SK-N-SH (cell line): ENCODE measurements at regions not wholly inside any gene's neighbourhood (a gene's known extent, or its start where the extent isn't known, plus 50 kb on each side); places are given as distances from the start of the nearest gene placed in this dataset.

ENCODE experiments used
- CTCF ChIA-PET: fragments of 300-600, 350-600 bp; formaldehyde crosslinking; extraction: SDS; loops from one replicate; lab custom pipeline; 2021; lab: Yijun Ruan, JAX
- POLR2A ChIA-PET: fragments of 350-600 bp; sonication (Branson Sonifier 250); formaldehyde crosslinking; extraction: SDS; loops from one replicate; lab custom pipeline; 2020; ENCODE audit warnings: antibody characterized with exemption, inconsistent platforms; lab: Yijun Ruan, JAX
- DNase-seq: peaks from one replicate; pipeline ENCODE4 v3.0.0; 2012
- H2AFZ ChIP-seq: fragments of 200-600 bp; sonication (generic); 2 replicates; pipeline ENCODE4 v1.8.1; 2016; ENCODE audit warnings: antibody characterized with exemption, mild to moderate bottlenecking, low read depth
- H3F3A ChIP-seq: fragments of 200-600 bp; sonication (generic); replicated peaks from 2 replicates; pipeline ENCODE3; 2016; ENCODE audit warnings: antibody characterized with exemption, mild to moderate bottlenecking; ENCODE audit not compliant: insufficient read depth
- H3K27ac ChIP-seq, 2 experiments: fragments of 200-500 bp in 1 of 2; fragments of 200-600 bp in 1 of 2; sonication (Bioruptor generic) in 1 of 2; sonication (generic), shearing (Covaris generic) in 1 of 2; 2 replicates each; pipeline versions ENCODE4 v1.5.1 to v1.6.1; 2014 to 2016; ENCODE audit warnings: low read depth in 2 of 2, inconsistent platforms in 1 of 2, low read length in 1 of 2, mild to moderate bottlenecking in 1 of 2, mixed read lengths in 1 of 2
- H3K27me3 ChIP-seq: fragments of 200-600 bp; sonication (generic), shearing (Covaris generic); 2 replicates; pipeline ENCODE4 v1.6.1; 2016; ENCODE audit warnings: mixed run types; ENCODE audit not compliant: insufficient read depth
- H3K36me3 ChIP-seq, 2 experiments: fragments of 200-500 bp in 1 of 2; fragments of 200-600 bp in 1 of 2; sonication (Bioruptor generic) in 1 of 2; sonication (generic) in 1 of 2; replicated peaks in 1 of 2; 2 replicates each; pipeline versions ENCODE3 to v1.5.1; 2014 to 2016; ENCODE audit warnings: low read length in 1 of 2, mild to moderate bottlenecking in 1 of 2; ENCODE audit not compliant: insufficient read depth in 2 of 2, control insufficient read depth in 1 of 2
- H3K4me1 ChIP-seq, 2 experiments: fragments of 200-500 bp in 1 of 2; fragments of 200-600 bp in 1 of 2; sonication (Bioruptor generic) in 1 of 2; sonication (generic), shearing (Covaris generic) in 1 of 2; 2 replicates each; pipeline versions ENCODE4 v1.5.1 to v1.6.1; 2014 to 2016; ENCODE audit warnings: low read depth in 1 of 2, low read length in 1 of 2, mixed run types in 1 of 2; ENCODE audit not compliant: insufficient read depth in 2 of 2, control insufficient read depth in 1 of 2
- H3K4me2 ChIP-seq: fragments of 200-600 bp; sonication (generic), shearing (Covaris generic); 2 replicates; pipeline ENCODE4 v1.6.1; 2017; ENCODE audit warnings: mixed run types
- H3K4me3 ChIP-seq, 2 experiments: fragments of 200-500 bp in 1 of 2; fragments of 200-600 bp in 1 of 2; sonication (Bioruptor generic) in 1 of 2; sonication (generic), shearing (Covaris generic) in 1 of 2; 2 replicates each; pipeline versions ENCODE4 v1.5.1 to v1.8.1; 2014 to 2016; ENCODE audit warnings: low read depth in 2 of 2, inconsistent platforms in 1 of 2, low read length in 1 of 2, mild to moderate bottlenecking in 1 of 2, mixed read lengths in 1 of 2, moderate library complexity in 1 of 2
- H3K79me2 ChIP-seq: fragments of 200-600 bp; sonication (generic); 2 replicates; pipeline ENCODE4 v1.8.1; 2017; ENCODE audit warnings: mild to moderate bottlenecking; ENCODE audit not compliant: insufficient read depth
- H3K9ac ChIP-seq: fragments of 200-600 bp; sonication (generic); 2 replicates; pipeline ENCODE4 v1.6.1; 2017; ENCODE audit warnings: mixed run types
- H3K9me2 ChIP-seq: fragments of 200-600 bp; sonication (generic); 2 replicates; pipeline ENCODE4 v1.6.1; 2017; ENCODE audit warnings: mixed run types
- H3K9me3 ChIP-seq: fragments of 200-600 bp; sonication (generic); 2 replicates; pipeline ENCODE4 v1.6.1; 2017; ENCODE audit warnings: mixed run types, mild to moderate bottlenecking, moderate library complexity
- H4K20me1 ChIP-seq: fragments of 200-600 bp; sonication (generic); 2 replicates; pipeline ENCODE4 v1.6.1; 2017; ENCODE audit warnings: mild to moderate bottlenecking, mixed run types; ENCODE audit not compliant: insufficient read depth
- CHD2 ChIP-seq: fragments of 150-350 bp; IDR thresholded peaks from 2 replicates; pipeline ENCODE4 v1.6.1; 2018; ENCODE audit warnings: low read length; ENCODE audit not compliant: partially characterized antibody
- ELF1 ChIP-seq: IDR thresholded peaks from 2 replicates; pipeline ENCODE4 v1.4.0; 2012
- EP300 ChIP-seq, 2 experiments: IDR thresholded peaks; 2 replicates each; pipeline versions ENCODE4 v1.4.0 to v1.6.1; 2012; ENCODE audit warnings: borderline replicate concordance in 1 of 2, low read depth in 1 of 2, low read length in 1 of 2
- GATA2 ChIP-seq: sonication (generic); formaldehyde crosslinking; IDR thresholded peaks from 2 replicates; pipeline ENCODE4 v1.5.0; 2020; ENCODE audit warnings: mild to moderate bottlenecking, missing genetic modification reagents
- MEF2A ChIP-seq: IDR thresholded peaks from 2 replicates; pipeline ENCODE4 v1.4.0; 2012; ENCODE audit warnings: low read depth, borderline replicate concordance
- NFIC ChIP-seq: IDR thresholded peaks from 2 replicates; pipeline ENCODE4 v1.4.0; 2012; ENCODE audit warnings: borderline replicate concordance
- POLR2AphosphoS5 ChIP-seq: IDR thresholded peaks from 2 replicates; pipeline ENCODE4 v1.6.1; 2012; ENCODE audit warnings: low read depth, low read length
- SIN3A ChIP-seq: IDR thresholded peaks from 2 replicates; pipeline ENCODE4 v1.6.1; 2012; ENCODE audit warnings: low read depth, mild to moderate bottlenecking, low read length, moderate library complexity, borderline replicate concordance
- TAF1 ChIP-seq: IDR thresholded peaks from 2 replicates; pipeline ENCODE4 v1.6.1; 2012; ENCODE audit warnings: low read depth, mild to moderate bottlenecking, low read length, moderate library complexity, borderline replicate concordance
- WGBS: methylation state at CpG from one replicate; pipeline ENCODE4 v1.1.6; 2017; ENCODE audit warnings: low lambda C conversion rate; 5-methylcytosine and 5-hydroxymethylcytosine counted together
- TF ChIP-seq, protein P1 (sequence below): fragments of 150-350 bp; IDR thresholded peaks from 2 replicates; pipeline ENCODE4 v1.6.1; 2016; ENCODE audit warnings: mild to moderate bottlenecking, low read depth, low read length
- TF ChIP-seq, protein P2 (sequence below): IDR thresholded peaks from 2 replicates; pipeline ENCODE4 v1.4.0; 2012; ENCODE audit warnings: low read depth, borderline replicate concordance

DNA sequence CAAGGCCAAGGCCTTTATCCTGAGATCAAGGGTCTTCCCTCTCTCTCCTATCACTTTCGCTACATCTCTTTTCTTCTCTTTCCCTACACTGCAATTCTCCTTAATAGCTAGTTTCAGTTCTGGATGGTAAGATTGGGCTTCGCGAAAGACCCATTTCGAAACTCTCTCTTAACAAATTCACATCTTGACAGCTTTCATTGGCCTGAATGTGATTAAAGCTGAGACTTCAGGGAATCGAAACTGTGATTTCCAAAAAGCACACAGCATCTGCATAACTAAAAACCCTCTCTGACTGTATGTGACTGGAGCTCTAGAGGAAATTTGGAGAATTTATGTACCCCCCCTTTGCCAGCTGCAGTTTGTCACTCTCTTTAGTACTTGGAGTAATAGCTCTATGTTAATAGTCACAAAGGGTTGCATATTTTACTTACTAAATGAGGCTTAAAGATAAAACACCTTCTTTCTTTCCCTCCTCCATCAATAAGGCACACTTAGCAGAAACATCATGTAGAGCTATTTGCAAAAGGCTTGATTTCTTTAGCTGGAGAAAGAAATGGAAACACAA is 105.3 kb upstream of the FAM20A start:
- no peak overlapping the region for H3K27ac ChIP-seq
- H2AFZ ChIP-seq, result no peak overlapping the region
- peaks cover 0 to 12% of the 10 kb centered on the region in 2 experiments; a peak in 2 of 4 replicates for H3K4me1 ChIP-seq
- H3K4me3 ChIP-seq, result no peak overlapping the region
- H3K9me2 ChIP-seq, result no peaks in the 10 kb centered on the region
- TF ChIP-seq NFIC (no peak), CHD2 (no peak), SIN3A (no peak), MEF2A (no peak)
- 12% methylated on average over 5 of the region's 5 CpGs for WGBS
- DNase-seq, result no peak
- ChIA-PET POLR2A (interaction anchor here (0.8 kb wide), 1 partner anchor 9 kb away, joined by 3 read pairs; no protein-coding TSS in a partner anchor), CTCF (interaction anchor here (0.7 to 1.5 kb wide), 5 partner anchors 9 to 240 kb away, joined by 3 to 6 read pairs (median 4); no protein-coding TSS in a partner anchor)
- H3K4me2 ChIP-seq, result no peak overlapping the region
- no peak overlapping the region for H3K9ac ChIP-seq
- no peaks in the 10 kb centered on the region for H3K79me2 ChIP-seq
- H3F3A ChIP-seq, result no peaks in the 10 kb centered on the region
- H4K20me1 ChIP-seq, result no peaks in the 10 kb centered on the region
- H3K9me3 ChIP-seq, result no peaks in the 10 kb centered on the region
- H3K27me3 ChIP-seq, result no peaks in the 10 kb centered on the region
- H3K36me3 ChIP-seq, result no peaks in the 10 kb centered on the region

DNA sequence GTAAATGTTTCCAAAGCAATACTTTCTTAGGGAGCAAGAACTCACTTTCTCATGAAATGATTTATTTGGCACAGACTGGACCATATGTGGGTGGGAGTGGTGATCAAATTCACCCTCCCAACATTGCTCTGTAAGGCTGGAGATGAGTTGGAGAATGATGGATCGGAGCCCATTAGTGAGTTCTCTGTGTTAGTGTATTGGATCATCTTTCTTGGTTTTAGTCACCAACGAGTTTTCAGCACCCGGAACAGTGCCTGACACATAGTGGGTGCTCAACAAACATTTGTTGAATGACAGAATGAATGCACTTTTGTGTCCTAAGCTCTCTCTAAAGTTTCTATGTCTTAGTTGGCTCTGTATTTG is 104.5 kb upstream of the FAM20A start:
- Histone ChIP-seq H3K27ac (no peak overlapping the region), H3K79me2 (no peaks in the 10 kb centered on the region)
- CTCF ChIA-PET, result interaction anchor here (1.0 to 1.4 kb wide), 2 partner anchors 8 to 10 kb away, joined by 3 to 4 read pairs; no protein-coding TSS in a partner anchor
- TF ChIP-seq ELF1 (no peak), GATA2 (no peak), POLR2AphosphoS5 (no peak), TAF1 (no peak), SIN3A (no peak), EP300 (IDR thresholded peaks at IDR 0.05; ENCODE audit: borderline replicate concordance in 1 of 2, low read depth in 1 of 2, low read length in 1 of 2) (no peak)
- TF ChIP-seq, protein P1, sequence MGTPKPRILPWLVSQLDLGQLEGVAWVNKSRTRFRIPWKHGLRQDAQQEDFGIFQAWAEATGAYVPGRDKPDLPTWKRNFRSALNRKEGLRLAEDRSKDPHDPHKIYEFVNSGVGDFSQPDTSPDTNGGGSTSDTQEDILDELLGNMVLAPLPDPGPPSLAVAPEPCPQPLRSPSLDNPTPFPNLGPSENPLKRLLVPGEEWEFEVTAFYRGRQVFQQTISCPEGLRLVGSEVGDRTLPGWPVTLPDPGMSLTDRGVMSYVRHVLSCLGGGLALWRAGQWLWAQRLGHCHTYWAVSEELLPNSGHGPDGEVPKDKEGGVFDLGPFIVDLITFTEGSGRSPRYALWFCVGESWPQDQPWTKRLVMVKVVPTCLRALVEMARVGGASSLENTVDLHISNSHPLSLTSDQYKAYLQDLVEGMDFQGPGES, result no peak
- TF ChIP-seq, protein P2, sequence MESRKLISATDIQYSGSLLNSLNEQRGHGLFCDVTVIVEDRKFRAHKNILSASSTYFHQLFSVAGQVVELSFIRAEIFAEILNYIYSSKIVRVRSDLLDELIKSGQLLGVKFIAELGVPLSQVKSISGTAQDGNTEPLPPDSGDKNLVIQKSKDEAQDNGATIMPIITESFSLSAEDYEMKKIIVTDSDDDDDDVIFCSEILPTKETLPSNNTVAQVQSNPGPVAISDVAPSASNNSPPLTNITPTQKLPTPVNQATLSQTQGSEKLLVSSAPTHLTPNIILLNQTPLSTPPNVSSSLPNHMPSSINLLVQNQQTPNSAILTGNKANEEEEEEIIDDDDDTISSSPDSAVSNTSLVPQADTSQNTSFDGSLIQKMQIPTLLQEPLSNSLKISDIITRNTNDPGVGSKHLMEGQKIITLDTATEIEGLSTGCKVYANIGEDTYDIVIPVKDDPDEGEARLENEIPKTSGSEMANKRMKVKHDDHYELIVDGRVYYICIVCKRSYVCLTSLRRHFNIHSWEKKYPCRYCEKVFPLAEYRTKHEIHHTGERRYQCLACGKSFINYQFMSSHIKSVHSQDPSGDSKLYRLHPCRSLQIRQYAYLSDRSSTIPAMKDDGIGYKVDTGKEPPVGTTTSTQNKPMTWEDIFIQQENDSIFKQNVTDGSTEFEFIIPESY, result no peak
- TF ChIP-seq, all 33 proteins: peak for 0
- Histone ChIP-seq H4K20me1 (no peaks in the 10 kb centered on the region), H3K36me3 (no peaks in the 10 kb centered on the region), H3K4me3 (no peak overlapping the region), H3K9ac (no peak overlapping the region), H3K9me3 (no peaks in the 10 kb centered on the region), H3K4me1 (peaks cover 0 to 5% of the 10 kb centered on the region in 2 experiments; a peak in 2 of 4 replicates), H3K27me3 (no peaks in the 10 kb centered on the region), H3K9me2 (no peaks in the 10 kb centered on the region), H3K4me2 (no peak overlapping the region), H2AFZ (no peak overlapping the region), H3F3A (no peaks in the 10 kb centered on the region)
- POLR2A ChIA-PET, result no interaction called here
- DNase-seq, result no peak
- WGBS, result 16% methylated on average over 3 of the region's 3 CpGs
